Erythroblast (primary cell): ENCODE measurements at regions not wholly inside any gene's neighbourhood (a gene's known extent, or its start where the extent isn't known, plus 50 kb on each side); places are given as distances from the start of the nearest gene placed in this dataset.

Source experiments
- GATA1 ChIP-seq: IDR thresholded peaks from 2 replicates; pipeline ENCODE4 v1.6.1; 2011; ENCODE audit warnings: low read depth, mild to moderate bottlenecking, control low read depth, low read length, moderate library complexity
- POLR2A ChIP-seq: IDR thresholded peaks from 2 replicates; pipeline ENCODE4 v1.6.1; 2011; ENCODE audit warnings: mild to moderate bottlenecking, low read length

GRCh38 chr2:212940816-212941215 is 210.6 kb downstream of the IKZF2 start:
- TF ChIP-seq GATA1 (no peak), POLR2A (no peak)
